GM12891 (cell line): ENCODE measurements at regions not wholly inside any gene's neighbourhood (a gene's known extent, or its start where the extent isn't known, plus 50 kb on each side); places are given as distances from the start of the nearest gene placed in this dataset.

ENCODE experiments used
- POLR2A ChIP-seq: IDR thresholded peaks from 2 replicates; pipeline ENCODE4 v1.6.1; 2011; ENCODE audit warnings: low read depth, low read length, control low read depth
- POLR2AphosphoS5 ChIP-seq: IDR thresholded peaks from 2 replicates; pipeline ENCODE4 v1.6.1; 2011; ENCODE audit warnings: low read depth, low read length, control low read depth
- POU2F2 ChIP-seq: IDR thresholded peaks from 2 replicates; pipeline ENCODE4 v1.6.1; 2011; ENCODE audit warnings: low read depth, mild to moderate bottlenecking, control low read depth, low read length, moderate library complexity
- TAF1 ChIP-seq: IDR thresholded peaks from 2 replicates; pipeline ENCODE4 v1.6.1; 2011; ENCODE audit warnings: low read depth, low read length, control low read depth

- no peak for TF ChIP-seq POLR2AphosphoS5
- TF ChIP-seq POLR2A, result no peak
- TF ChIP-seq TAF1, result no peak
- TF ChIP-seq POU2F2, result no peak
Observed at GRCh38 chr5:54383225-54383901, 72.1 kb upstream of the HSPB3 start.
